OCI-LY1 (cell line): ENCODE measurements at regions not wholly inside any gene's neighbourhood (a gene's known extent, or its start where the extent isn't known, plus 50 kb on each side); places are given as distances from the start of the nearest gene placed in this dataset.
A peak's percentile ranks its signal among the peaks of the same experiment; 100 is the strongest.
"Not testable (repeated sequence)": the region's sequence is repeated elsewhere in the genome, so short reads cannot be mapped to it uniquely, and the experiment has no call there.

ENCODE experiments used
- H2AFZ ChIP-seq: fragments of 200-600 bp; sonication (generic), shearing (Covaris generic); 2 replicates; pipeline ENCODE4 v1.6.0; 2014; ENCODE audit warnings: antibody characterized with exemption, mild to moderate bottlenecking, low read length
- H3F3A ChIP-seq: fragments of 200-600 bp; sonication (generic), shearing (Covaris generic); 2 replicates; pipeline ENCODE4 v1.6.0; 2014; ENCODE audit warnings: mild to moderate bottlenecking, antibody characterized with exemption, low read length, moderate library complexity; ENCODE audit not compliant: insufficient read depth
- H3K27ac ChIP-seq: fragments of 200-600 bp; sonication (generic); 2 replicates; pipeline ENCODE4 v1.5.1; 2014; ENCODE audit warnings: low read length, mixed run types, mild to moderate bottlenecking, low read depth; ENCODE audit not compliant: poor library complexity, severe bottlenecking
- H3K27me3 ChIP-seq: fragments of 200-600 bp; sonication (generic); 2 replicates; pipeline ENCODE4 v1.6.0; 2014; ENCODE audit warnings: antibody characterized with exemption, mild to moderate bottlenecking, low read length, moderate library complexity; ENCODE audit not compliant: insufficient read depth
- H3K36me3 ChIP-seq: fragments of 200-600 bp; sonication (generic); 2 replicates; pipeline ENCODE4 v1.6.1; 2014; ENCODE audit warnings: mild to moderate bottlenecking, antibody characterized with exemption, low read length, moderate library complexity, mixed read lengths; ENCODE audit not compliant: insufficient read depth
- H3K4me1 ChIP-seq: fragments of 200-600 bp; sonication (generic); 2 replicates; pipeline ENCODE4 v1.5.1; 2014; ENCODE audit warnings: mild to moderate bottlenecking, low read length, moderate library complexity; ENCODE audit not compliant: insufficient read depth, severe bottlenecking
- H3K4me2 ChIP-seq: fragments of 200-600 bp; sonication (generic), shearing (Covaris generic); 2 replicates; pipeline ENCODE4 v1.6.1; 2014; ENCODE audit warnings: low read length
- H3K4me3 ChIP-seq: fragments of 200-600 bp; sonication (generic); 2 replicates; pipeline ENCODE4 v1.5.1; 2014; ENCODE audit warnings: low read length, low read depth, mild to moderate bottlenecking, mixed read lengths; ENCODE audit not compliant: poor library complexity, severe bottlenecking
- H3K79me2 ChIP-seq: fragments of 200-600 bp; shearing (Covaris generic); 2 replicates; pipeline ENCODE4 v1.6.1; 2016; ENCODE audit warnings: mixed run types, low read length, mixed read lengths; ENCODE audit not compliant: insufficient read depth
- H3K9ac ChIP-seq: fragments of 200-600 bp; sonication (generic), shearing (Covaris generic); 2 replicates; pipeline ENCODE4 v1.6.1; 2014; ENCODE audit warnings: mild to moderate bottlenecking, low read length, mixed read lengths
- H3K9me2 ChIP-seq: fragments of 200-600 bp; sonication (generic), shearing (Covaris generic); 2 replicates; pipeline ENCODE4 v1.6.1; 2014; ENCODE audit warnings: low read depth, mild to moderate bottlenecking, low read length, mixed read lengths
- H3K9me3 ChIP-seq: fragments of 200-600 bp; shearing (Covaris generic); 2 replicates; pipeline ENCODE4 v1.6.1; 2014; ENCODE audit warnings: low read length, mixed read lengths
- H4K20me1 ChIP-seq: fragments of 200-600 bp; sonication (generic), shearing (Covaris generic); 2 replicates; pipeline ENCODE4 v1.6.0; 2016; ENCODE audit warnings: mild to moderate bottlenecking, low read length; ENCODE audit not compliant: insufficient read depth
- EZH2 ChIP-seq: fragments of 200-600 bp; sonication (generic), shearing (Covaris generic); IDR thresholded peaks from 2 replicates; pipeline ENCODE4 v1.8.0; 2017; ENCODE audit warnings: borderline replicate concordance, mixed run types, mild to moderate bottlenecking, antibody characterized with exemption, low read length, moderate library complexity, mixed read lengths
- TF ChIP-seq, protein P1 (sequence below): fragments of 200-600 bp; sonication (generic), shearing (Covaris generic); IDR thresholded peaks from 2 replicates; pipeline ENCODE4 v1.5.1; 2017; ENCODE audit warnings: mild to moderate bottlenecking, antibody characterized with exemption, low read length, moderate library complexity, mixed read lengths

DNA sequence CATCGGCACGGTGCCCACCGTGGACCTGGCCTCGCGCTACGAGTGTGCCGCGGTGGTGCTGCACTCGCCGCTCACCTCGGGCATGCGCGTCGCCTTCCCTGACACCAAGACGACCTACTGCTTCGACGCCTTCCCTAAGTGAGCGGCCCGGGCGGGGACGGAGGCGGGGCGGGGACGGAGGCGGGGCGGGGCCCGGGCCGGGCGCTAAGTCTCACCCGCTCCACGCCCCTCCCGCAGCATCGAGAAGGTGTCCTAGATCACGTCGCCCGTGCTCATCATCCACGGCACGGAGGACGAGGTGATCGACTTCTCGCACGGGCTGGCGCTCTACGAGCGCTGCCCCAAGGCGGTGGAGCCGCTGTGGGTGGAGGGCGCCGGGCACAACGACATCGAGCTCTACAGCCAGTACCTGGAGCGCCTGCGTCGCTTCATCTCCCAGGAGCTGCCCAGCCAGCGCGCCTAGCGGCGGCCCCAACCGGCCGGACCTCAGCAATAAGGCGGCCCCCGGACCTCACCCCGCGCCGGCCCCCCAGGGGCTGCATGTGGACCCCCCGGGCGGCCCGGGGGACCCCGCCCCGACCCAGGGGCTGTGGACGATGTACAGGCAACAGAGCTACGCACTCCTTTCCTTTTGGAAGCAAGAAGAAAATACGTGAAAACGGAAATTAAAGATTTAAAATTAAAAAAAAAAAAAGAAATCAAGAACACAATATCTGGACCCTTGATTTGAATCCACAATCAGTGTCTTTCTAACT is 198.8 kb downstream of the USP22 start:
- not testable (repeated sequence) for H3K27ac ChIP-seq, H3K4me1 ChIP-seq, H2AFZ ChIP-seq, H3K9ac ChIP-seq, H3K4me2 ChIP-seq, H3F3A ChIP-seq, H3K9me3 ChIP-seq, H3K36me3 ChIP-seq, H3K9me2 ChIP-seq, H3K4me3 ChIP-seq, H3K79me2 ChIP-seq, H3K27me3 ChIP-seq, H4K20me1 ChIP-seq

DNA sequence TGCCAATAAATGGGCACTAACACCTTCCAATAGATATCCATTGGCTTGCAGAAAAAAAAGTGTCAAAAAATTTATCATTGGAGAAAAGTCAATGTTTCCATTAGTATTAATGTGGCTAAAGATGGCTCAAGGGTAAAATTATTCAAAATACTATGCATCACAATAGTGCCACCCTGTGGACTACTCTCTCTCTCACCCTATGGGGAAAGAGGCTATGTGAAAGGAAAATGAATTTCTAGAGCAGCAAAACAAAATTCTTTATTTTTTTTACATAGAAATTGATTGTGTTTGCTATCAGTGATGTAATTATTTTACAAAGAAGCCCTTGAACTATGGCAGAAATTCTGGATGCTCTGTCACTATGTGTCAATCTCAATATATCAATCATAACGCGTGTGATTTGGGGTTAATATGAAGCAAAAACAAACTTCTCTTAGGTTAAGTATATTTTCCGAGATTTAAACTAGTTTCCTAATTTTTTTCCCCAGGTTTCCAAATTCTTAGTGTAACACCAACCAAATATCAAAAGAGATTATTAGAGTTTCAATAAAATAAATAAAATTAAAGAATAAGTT is 193.9 kb downstream of the USP22 start:
- H3K27me3 ChIP-seq, H3K4me1 ChIP-seq, H3K79me2 ChIP-seq, H3K9me2 ChIP-seq, H3K4me3 ChIP-seq, H3K27ac ChIP-seq, H3K9ac ChIP-seq, H4K20me1 ChIP-seq, H3F3A ChIP-seq, H3K4me2 ChIP-seq, H3K9me3 ChIP-seq, H2AFZ ChIP-seq, H3K36me3 ChIP-seq: not testable (repeated sequence)
- TF ChIP-seq, protein P1, sequence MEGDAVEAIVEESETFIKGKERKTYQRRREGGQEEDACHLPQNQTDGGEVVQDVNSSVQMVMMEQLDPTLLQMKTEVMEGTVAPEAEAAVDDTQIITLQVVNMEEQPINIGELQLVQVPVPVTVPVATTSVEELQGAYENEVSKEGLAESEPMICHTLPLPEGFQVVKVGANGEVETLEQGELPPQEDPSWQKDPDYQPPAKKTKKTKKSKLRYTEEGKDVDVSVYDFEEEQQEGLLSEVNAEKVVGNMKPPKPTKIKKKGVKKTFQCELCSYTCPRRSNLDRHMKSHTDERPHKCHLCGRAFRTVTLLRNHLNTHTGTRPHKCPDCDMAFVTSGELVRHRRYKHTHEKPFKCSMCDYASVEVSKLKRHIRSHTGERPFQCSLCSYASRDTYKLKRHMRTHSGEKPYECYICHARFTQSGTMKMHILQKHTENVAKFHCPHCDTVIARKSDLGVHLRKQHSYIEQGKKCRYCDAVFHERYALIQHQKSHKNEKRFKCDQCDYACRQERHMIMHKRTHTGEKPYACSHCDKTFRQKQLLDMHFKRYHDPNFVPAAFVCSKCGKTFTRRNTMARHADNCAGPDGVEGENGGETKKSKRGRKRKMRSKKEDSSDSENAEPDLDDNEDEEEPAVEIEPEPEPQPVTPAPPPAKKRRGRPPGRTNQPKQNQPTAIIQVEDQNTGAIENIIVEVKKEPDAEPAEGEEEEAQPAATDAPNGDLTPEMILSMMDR = peak; percentile 33; the same call in 1 of the 2 replicates

DNA sequence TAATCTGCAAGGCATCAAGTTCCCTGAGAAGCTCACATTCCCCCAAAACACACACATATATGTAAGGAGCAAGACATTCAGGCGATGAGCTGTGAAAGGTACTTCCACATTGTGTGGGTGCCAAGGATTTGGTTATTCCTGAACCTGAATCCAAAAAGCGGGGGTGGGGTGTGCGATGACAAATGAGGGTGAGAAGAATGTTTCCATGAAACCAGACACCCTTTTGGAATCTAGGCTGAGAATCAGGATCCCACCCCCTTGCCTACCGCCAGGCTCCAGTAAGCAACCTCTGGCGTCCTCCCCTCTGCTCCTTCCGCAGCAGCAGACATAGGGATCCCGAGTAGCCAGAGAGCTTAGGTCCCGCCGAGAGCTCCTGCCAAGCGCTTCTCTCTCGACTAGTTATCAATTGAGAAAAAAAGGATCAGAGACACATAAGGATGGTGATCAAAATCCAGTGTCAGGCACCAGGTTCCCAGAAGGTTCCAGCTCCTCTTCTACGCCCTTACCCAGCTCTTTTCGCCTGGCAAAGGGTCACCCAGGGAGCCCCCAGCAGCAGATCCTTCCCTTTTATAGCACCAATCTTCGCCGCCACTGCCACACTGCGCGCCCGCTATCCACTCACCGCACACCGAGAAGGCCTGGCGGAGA is 191.1 kb downstream of the USP22 start:
- not testable (repeated sequence) for H3K79me2 ChIP-seq, H3F3A ChIP-seq, H3K4me1 ChIP-seq, H3K9me3 ChIP-seq, H3K9ac ChIP-seq, H3K4me2 ChIP-seq, H4K20me1 ChIP-seq, H3K9me2 ChIP-seq, H3K27me3 ChIP-seq, H3K27ac ChIP-seq, H2AFZ ChIP-seq, H3K36me3 ChIP-seq, H3K4me3 ChIP-seq

DNA sequence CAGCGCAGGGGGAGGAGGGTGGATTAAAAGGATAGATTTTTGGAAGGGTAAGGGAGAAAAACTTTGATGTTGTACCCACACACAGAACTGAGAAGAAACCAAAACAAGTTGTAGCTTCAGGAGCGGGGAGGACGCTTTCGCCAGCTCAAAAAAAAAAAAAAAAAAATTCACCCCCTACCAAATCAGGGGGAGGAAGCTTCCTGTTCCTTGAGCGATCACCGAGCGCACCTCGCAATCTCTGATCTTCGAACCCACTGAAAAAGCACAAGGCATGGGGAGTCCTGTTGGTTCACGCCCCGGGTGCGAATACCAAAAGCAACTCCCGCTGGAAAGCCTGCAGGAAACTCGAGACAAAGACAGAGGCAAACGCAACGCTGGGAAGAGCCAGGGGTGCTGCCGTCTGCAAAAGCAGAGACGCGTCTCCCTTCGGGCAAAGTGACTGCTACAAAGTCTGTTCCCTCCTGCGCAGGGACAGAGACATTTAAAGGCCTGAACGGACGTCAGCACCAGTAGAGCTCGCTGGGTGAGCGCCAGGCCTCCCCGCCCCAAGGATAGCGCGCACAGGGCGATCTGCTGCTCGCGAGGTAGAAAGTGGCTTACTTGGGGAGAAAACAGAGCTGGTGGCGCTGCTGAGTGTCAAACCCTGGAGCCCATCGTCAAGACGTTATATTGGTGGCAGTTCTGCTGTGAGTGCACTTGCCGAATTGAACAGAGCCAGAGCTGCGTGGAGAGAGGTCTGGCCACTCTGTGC is 190.4 kb downstream of the USP22 start:
- Histone ChIP-seq H3F3A (no peaks in the 10 kb centered on the region), H3K79me2 (no peaks in the 10 kb centered on the region), H3K27me3 (no peaks in the 10 kb centered on the region), H3K36me3 (no peaks in the 10 kb centered on the region), H3K4me3 (no peak overlapping the region), H3K4me2 (no peak overlapping the region), H3K4me1 (no peaks in the 10 kb centered on the region), H3K27ac (no peak overlapping the region), H3K9me2 (no peaks in the 10 kb centered on the region), H3K9me3 (no peaks in the 10 kb centered on the region), H2AFZ (no peak overlapping the region), H3K9ac (no peak overlapping the region), H4K20me1 (no peaks in the 10 kb centered on the region)
- no peak for TF ChIP-seq EZH2
- TF ChIP-seq, protein P1 = no peak
